A673 (cell line): ENCODE measurements at regions not wholly inside any gene's neighbourhood (a gene's known extent, or its start where the extent isn't known, plus 50 kb on each side); places are given as distances from the start of the nearest gene placed in this dataset.
"Not testable (repeated sequence)": the region's sequence is repeated elsewhere in the genome, so short reads cannot be mapped to it uniquely, and the experiment has no call there.

Experiments
- BruUV-seq: library from RNA; stranded (reverse); fragments of 400-500 nt; replicated peaks from 2 replicates; lab custom pipeline; 2021; lab: Mats Ljungman, UMichigan
- CTCF ChIA-PET: fragments of 300-600 bp; sonication (Branson Sonifier 250); formaldehyde crosslinking; loops from one replicate; lab custom pipeline; 2022; ENCODE audit warnings: antibody characterized with exemption; lab: Charles Lee
- POLR2A ChIA-PET: fragments of 300-600 bp; sonication (Branson Sonifier 250); formaldehyde crosslinking; loops from one replicate; lab custom pipeline; 2022; ENCODE audit warnings: antibody characterized with exemption; ENCODE audit not compliant: low non-redundant PET; lab: Charles Lee
- DNase-seq: peaks from one replicate; pipeline ENCODE4 v3.0.0-alpha.2; 2015; ENCODE audit warnings: low spot score
- H3K27ac ChIP-seq: fragments of 200-600 bp; sonication (generic); 2 replicates; pipeline ENCODE4 v1.5.1; 2016; ENCODE audit warnings: mixed run types, low read depth, mild to moderate bottlenecking, mixed read lengths, antibody characterized with exemption, low read length; ENCODE audit not compliant: poor library complexity, severe bottlenecking
- H3K27me3 ChIP-seq: fragments of 200-600 bp; sonication (generic); replicated peaks from 2 replicates; pipeline ENCODE4 v1.6.1; 2017; ENCODE audit warnings: mixed run types, low read depth, mild to moderate bottlenecking, mixed read lengths, antibody characterized with exemption, low read length; ENCODE audit not compliant: insufficient read depth, poor library complexity
- H3K36me3 ChIP-seq: fragments of 200-600 bp; sonication (generic); 2 replicates; pipeline ENCODE4 v1.6.1; 2016; ENCODE audit warnings: mixed run types, mild to moderate bottlenecking, mixed read lengths, antibody characterized with exemption, low read length; ENCODE audit not compliant: insufficient read depth, poor library complexity, severe bottlenecking
- H3K4me1 ChIP-seq: fragments of 200-600 bp; sonication (generic); 2 replicates; pipeline ENCODE4 v1.6.1; 2017; ENCODE audit warnings: mixed run types, mild to moderate bottlenecking, mixed read lengths, antibody characterized with exemption, low read length; ENCODE audit not compliant: insufficient read depth, poor library complexity, severe bottlenecking
- H3K4me3 ChIP-seq: fragments of 200-600 bp; sonication (generic); 2 replicates; pipeline ENCODE4 v1.5.1; 2016; ENCODE audit warnings: low read depth, mixed run types, mild to moderate bottlenecking, mixed read lengths, low read length; ENCODE audit not compliant: poor library complexity, severe bottlenecking
- H3K9me3 ChIP-seq: fragments of 200-600 bp; sonication (generic); 2 replicates; pipeline ENCODE4 v1.6.1; 2016; ENCODE audit warnings: mixed run types, low read depth, mild to moderate bottlenecking, mixed read lengths, antibody characterized with exemption, low read length; ENCODE audit not compliant: poor library complexity, severe bottlenecking
- EZH2 ChIP-seq: fragments of 200-600 bp; sonication (generic); IDR thresholded peaks from 2 replicates; pipeline ENCODE4 v1.6.1; 2017; ENCODE audit warnings: borderline replicate concordance, low read depth, mild to moderate bottlenecking, mixed read lengths, antibody characterized with exemption, low read length; ENCODE audit not compliant: poor library complexity, severe bottlenecking
- intact Hi-C: fragments of 100-400 bp; cut with micrococcal nuclease; formaldehyde crosslinking; loops from one replicate; pipeline ENCODE4 v1.10.0; 2022; ENCODE audit not compliant: unreplicated experiment
- TF ChIP-seq, protein P1 (sequence below): fragments of 300-800, 200-600 bp; sonication (generic); conservative IDR thresholded peaks from 2 replicates; pipeline ENCODE4 v1.5.1; 2017; ENCODE audit warnings: low read depth, mild to moderate bottlenecking, antibody characterized with exemption, low read length, moderate library complexity, mixed read lengths

DNA sequence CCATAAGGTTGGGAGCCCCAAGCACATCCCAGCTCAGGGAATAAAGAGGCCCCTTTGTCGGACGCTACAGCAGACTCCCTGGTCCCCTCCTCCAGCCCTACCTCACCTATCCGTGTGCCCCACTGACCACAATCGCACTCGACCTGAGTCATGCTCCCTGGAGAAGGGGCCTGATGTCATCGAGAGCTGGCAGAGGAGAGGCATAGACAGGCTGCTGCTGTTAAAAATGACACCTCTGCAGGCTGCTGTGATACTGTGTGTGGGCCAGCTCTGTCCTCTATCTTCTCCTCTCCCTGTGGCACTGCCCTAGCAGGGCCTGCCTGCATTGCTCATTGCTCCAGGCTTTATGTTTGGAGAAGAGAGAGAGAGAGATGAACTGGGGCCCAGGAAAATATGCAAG is 123.4 kb upstream of the SYT13 start:
- Histone ChIP-seq H3K9me3 (no peaks in the 10 kb centered on the region), H3K27ac (no peak overlapping the region), H3K36me3 (no peaks in the 10 kb centered on the region), H3K4me3 (no peak overlapping the region), H3K27me3 (no peaks in the 10 kb centered on the region), H3K4me1 (no peaks in the 10 kb centered on the region)
- no peak for DNase-seq
- POLR2A ChIA-PET = no interaction called here
- intact Hi-C loops = no loop called here
- TF ChIP-seq, protein P1, sequence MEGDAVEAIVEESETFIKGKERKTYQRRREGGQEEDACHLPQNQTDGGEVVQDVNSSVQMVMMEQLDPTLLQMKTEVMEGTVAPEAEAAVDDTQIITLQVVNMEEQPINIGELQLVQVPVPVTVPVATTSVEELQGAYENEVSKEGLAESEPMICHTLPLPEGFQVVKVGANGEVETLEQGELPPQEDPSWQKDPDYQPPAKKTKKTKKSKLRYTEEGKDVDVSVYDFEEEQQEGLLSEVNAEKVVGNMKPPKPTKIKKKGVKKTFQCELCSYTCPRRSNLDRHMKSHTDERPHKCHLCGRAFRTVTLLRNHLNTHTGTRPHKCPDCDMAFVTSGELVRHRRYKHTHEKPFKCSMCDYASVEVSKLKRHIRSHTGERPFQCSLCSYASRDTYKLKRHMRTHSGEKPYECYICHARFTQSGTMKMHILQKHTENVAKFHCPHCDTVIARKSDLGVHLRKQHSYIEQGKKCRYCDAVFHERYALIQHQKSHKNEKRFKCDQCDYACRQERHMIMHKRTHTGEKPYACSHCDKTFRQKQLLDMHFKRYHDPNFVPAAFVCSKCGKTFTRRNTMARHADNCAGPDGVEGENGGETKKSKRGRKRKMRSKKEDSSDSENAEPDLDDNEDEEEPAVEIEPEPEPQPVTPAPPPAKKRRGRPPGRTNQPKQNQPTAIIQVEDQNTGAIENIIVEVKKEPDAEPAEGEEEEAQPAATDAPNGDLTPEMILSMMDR = no peak
- no peak for TF ChIP-seq EZH2
- no TSS peak for BruUV-seq
- CTCF ChIA-PET = no interaction called here

DNA sequence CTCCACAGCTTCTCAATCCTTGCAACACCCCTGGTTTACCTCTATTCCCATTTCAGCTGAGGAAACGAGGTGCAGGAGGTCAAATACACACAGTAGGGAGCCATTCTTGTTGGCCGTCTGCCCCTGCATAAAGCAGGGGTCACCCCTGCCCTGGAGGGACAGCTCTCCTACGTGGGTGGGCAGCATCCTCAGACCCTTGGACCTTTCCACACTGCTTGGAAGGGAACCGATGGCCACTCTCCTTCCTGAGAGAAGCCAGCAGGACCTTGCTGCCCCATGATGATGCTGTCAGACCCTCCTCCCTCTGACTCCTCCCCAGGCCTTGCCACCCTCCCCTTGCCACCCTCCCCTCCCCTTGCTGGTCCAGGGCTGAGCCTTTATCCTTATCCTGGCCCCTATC is 121.1 kb upstream of the SYT13 start:
- no peak for DNase-seq
- Histone ChIP-seq H3K36me3 (no peaks in the 10 kb centered on the region), H3K27ac (no peak overlapping the region), H3K4me3 (no peak overlapping the region), H3K27me3 (no peaks in the 10 kb centered on the region), H3K9me3 (no peaks in the 10 kb centered on the region), H3K4me1 (no peaks in the 10 kb centered on the region)
- CTCF ChIA-PET = interaction anchor here (0.6 to 1.2 kb wide), 3 partner anchors 69 to 1626 kb away, joined by 5 to 8 read pairs (median 7); no protein-coding TSS in a partner anchor
- TF ChIP-seq EZH2 = no peak
- TF ChIP-seq, protein P1 = no peak
- intact Hi-C loops = no loop called here
- POLR2A ChIA-PET = no interaction called here
- no TSS peak for BruUV-seq

DNA sequence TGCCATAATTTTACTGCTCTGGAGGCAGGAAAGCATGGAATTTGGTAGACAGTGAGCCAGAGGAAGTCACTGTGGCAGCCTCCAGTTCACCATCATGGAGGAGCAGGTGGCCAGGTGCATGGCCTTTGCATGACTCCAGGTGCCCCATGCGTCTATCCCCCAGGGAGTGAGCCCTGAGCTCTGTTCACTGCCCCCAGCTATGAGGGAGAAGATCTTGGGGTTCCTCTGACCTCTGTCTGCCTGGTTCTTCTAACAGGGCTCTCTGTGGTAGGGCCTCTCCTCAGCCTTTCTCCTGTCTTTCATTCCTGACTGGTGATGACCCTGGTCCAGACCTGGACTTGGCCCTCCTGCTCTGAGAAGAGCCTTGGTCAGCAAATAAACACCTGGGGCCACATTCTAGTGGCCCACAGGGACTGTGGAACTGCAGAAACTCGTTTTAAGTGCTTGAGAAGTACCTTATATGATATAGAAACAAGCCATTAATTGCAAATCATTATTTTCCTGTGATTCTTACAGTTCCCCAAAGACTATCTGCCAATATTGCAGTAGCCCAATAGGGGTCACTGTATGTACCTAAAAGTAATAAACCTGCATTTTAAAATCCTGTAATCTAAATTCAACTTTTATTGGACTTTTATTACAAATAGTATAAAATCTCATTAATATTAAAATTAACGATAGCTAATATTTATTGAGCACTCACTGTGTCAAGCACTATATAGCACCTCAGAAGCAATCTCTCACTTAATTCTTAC is 120.0 kb upstream of the SYT13 start:
- no peaks in the 10 kb centered on the region for H3K36me3 ChIP-seq
- BruUV-seq = no TSS peak
- CTCF ChIA-PET = interaction anchor here (1.6 kb wide), 1 partner anchor 366 kb away, joined by 5 read pairs; no protein-coding TSS in a partner anchor

DNA sequence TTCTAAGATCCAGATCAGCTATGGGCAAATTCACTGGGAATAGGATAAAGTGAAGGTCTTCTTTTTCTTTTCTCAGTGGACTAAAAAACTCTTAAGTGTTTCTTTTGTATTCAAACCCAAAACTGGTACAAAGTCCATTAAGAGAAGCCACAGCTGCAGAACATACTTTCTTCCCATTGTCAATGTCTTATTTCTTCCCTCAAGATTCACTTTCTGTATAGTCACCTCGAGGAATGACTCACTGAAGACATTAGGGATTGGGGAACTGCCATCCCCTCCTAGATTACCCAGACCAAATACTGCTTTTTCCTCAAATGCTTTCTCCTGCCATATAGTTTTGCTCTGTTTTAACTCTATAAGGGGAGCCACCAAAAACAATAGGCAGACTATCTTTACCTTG is 117.4 kb upstream of the SYT13 start:
- intact Hi-C loops, H3K27ac ChIP-seq, H3K36me3 ChIP-seq, H3K4me3 ChIP-seq, DNase-seq, BruUV-seq, H3K4me1 ChIP-seq, POLR2A ChIA-PET, H3K9me3 ChIP-seq, H3K27me3 ChIP-seq: not testable (repeated sequence)
- CTCF ChIA-PET = interaction anchor here (1.1 kb wide), 1 partner anchor 368 kb away, joined by 16 read pairs; no protein-coding TSS in a partner anchor

More for the DNA sequence above, 120.0 kb upstream of the SYT13 start:
- H3K4me1 ChIP-seq = no peaks in the 10 kb centered on the region
- no peak for TF ChIP-seq EZH2
- TF ChIP-seq, protein P1 = peak; percentile 89
- intact Hi-C loops = no loop called here
- no peaks in the 10 kb centered on the region for H3K27me3 ChIP-seq
- peak; percentile 49 for DNase-seq
- POLR2A ChIA-PET = no interaction called here
- no peaks in the 10 kb centered on the region for H3K9me3 ChIP-seq
- H3K27ac ChIP-seq = no peak overlapping the region
- H3K4me3 ChIP-seq = no peak overlapping the region
